Stimulated activated CD8-positive, alpha-beta memory T cell treated with anti-CD3 and anti-CD28 coated beads, Interleukin-12 subunit alpha, Interleukin-12 subunit beta, amount 100 ng/mL, for 4 hours (primary cell): ENCODE measurements at regions not wholly inside any gene's neighbourhood (a gene's known extent, or its start where the extent isn't known, plus 50 kb on each side); places are given as distances from the start of the nearest gene placed in this dataset.
"Not testable (repeated sequence)": the region's sequence is repeated elsewhere in the genome, so short reads cannot be mapped to it uniquely, and the experiment has no call there.

ENCODE experiments used
- DNase-seq: peaks from one replicate; pipeline ENCODE4 v3.0.0-alpha.2; 2020; ENCODE audit warnings: low read depth

DNA sequence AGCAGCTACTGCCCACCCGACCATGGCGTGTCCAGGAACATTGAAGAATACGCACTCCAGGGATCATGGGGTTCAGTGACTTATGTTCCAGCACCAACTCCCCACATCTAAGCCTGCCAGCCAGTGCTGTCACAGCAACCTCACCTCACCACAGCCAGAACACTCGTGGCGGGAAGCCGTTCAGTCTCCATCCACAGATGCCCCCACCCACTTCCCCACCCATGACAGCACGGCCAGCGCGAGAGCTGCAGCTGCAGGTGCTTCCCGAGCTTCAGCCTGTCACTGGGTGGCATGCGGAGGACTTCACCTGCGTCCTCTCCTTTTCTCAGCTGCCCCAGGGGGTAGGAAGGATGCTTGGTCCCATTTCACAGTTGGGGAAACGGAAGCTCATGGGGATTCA lies 50.3 kb downstream of the RBFOX3 start:
- DNase-seq = no peak

DNA sequence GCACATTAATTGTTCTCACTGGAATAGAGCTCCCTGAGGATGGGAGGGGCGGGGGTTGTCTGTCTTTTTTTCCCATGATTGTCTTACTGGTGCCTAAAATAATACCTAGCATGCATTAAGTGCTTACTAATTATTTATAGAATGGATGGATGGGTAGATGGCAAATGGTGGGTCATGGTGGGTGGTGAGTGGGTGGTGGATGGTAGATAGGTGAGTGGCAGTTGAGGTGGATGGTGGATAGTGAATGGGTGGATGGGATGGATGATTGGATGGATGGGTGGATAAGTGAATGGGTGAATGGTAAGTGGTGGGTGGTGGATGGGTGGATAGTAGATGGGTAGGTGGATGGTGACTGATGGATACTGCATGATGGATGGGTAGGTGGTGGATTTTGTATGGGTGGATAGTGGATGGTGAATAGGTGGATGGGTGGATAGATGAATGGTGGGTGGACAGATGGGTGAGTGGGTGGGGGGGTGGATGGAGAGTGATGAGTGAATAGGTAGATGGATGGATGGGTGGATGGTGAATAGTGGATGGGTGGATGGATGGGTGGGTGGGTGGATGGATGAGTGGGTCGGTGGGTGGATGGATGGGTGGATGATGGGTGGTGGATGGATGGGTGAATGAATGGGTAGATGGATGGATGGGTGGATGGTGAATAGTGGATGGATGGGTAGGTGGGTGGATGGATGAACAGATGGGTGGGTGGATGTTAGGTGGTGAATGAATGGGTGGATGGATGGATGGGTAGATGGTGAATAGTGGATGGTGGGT lies 51.6 kb downstream of the RBFOX3 start:
- no peak for DNase-seq

DNA sequence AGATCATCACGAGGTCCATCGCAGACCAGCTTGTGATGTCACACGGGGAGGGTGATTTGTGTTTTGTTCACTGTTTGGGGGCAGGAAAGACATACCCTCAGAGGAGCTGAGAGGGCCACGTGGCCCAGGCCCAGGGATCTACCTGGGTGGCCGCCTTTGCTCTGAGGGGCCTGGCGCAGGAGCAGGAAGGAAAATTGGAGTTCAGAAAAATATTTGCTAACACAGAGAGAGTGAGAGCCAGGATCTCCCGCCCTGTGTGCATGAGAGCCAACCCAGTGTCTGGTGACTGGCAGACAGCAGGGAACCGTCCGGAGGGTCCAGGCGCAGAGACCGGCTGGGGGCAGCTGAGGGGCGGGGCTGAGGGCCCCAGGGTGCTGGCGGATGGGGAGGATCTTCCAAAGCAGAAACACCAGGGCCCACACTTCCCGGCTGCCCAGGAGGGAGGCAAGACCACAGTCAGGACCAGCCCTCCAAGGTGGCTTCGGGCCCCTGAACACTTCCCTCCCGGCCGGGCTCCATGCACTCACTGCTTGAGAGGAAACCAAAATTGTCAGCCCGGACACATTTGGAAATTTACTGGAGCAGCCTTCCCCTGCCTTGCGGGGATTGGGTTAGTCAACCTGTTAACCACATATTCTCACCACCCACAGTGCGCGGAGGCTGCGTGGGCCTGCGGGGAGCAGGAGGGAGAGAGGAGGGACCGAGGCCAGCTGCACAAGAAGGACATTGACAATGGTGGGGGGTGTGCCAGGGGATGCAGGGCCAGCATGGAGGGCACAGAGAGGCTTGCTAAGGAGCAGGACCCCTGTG lies 52.6 kb downstream of the RBFOX3 start:
- no peak for DNase-seq

DNA sequence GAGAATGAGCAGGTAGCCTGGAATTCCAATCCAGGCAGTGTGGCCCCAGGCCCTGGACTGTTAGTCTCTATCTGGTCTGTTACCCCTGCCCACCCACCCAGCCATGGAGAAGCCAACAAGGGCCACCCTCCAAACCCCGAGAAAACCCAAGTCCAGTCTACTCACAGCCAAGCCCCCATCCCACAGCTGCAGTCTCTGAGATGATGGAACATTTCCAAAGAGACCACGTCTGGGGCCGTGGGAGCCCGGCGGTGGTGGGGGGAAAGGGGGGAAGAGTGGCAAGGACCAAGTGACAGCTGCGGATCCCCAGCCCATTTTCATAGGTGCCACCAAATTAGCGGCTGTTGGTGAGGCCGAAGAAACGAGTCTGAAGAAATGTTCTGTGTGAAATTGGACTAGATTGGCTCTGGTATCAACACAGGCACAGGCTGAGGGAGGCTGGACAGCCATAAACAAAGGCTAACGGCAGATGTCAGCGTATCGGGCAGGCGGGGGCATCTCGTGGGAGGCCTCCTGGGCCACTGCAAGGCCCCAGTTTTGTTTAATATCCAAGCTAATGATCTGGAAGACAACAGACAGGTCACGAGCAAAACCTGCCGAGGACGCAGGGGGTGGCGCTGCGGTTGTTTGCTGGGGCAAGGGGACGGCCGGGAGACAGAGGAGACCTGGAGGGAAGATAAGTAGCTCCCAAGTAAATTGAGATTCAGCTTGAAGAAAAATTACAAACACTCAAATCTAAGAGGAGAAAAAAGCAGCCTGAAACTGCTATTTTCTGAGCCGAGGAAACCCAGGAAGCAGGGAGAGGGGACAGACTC lies 53.4 kb downstream of the RBFOX3 start:
- no peak for DNase-seq

DNA sequence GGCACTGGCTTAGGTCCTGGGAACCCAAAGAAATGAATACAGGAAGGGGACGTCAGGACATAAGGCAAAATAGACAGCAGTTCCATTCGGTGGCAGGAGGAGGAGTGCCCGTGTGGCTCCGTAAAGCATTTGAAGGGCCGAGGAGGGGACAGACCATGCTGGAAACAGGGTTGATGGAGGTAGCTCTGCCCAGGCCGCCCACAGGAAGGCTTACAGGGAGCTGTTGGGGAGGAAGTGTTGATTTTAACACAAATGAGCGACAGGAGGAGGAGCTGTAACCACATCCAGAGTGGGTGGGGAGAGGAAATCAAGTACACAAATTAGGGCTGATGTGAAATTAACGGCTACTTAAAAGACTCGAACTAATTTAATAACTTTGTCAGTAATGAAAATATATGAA lies 54.6 kb downstream of the RBFOX3 start:
- DNase-seq = no peak

DNA sequence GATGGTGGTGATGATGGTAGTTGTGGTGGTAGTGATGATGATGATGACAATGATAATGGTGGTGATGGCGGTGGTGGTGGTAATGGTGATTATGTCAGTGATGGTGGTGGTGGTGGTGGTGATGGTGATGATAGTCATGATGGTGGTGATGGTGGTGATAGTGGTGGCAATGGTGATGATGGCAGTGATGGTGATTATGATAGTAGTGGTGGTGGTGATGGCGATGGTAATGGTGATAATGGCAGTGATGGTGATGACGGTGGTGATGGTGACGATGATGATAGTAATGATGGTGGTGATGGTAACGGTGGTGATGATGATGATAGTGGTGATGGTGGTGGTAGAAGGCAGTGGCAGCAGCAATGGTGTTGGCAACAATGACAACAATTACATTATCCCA lies 55.3 kb downstream of the RBFOX3 start:
- no peak for DNase-seq

DNA sequence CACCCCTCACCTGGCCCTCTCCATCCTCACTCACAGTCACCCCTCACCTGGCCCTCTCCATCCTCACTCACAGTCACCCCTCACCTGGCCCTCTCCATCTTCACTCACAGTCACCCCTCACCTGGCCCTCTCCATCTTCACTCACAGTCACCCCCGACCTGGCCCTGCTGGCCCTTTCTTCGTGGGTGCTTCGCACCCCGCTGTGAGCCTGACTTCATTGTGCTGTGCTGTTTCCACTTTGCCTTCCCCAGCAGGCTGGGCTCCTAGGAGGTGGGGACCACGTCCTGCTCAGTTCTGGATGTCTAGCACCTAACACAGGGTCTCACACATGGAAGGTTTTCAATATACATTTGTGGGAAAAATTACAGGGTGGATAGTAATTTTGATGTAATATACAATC lies 56.5 kb downstream of the RBFOX3 start:
- not testable (repeated sequence) for DNase-seq

DNA sequence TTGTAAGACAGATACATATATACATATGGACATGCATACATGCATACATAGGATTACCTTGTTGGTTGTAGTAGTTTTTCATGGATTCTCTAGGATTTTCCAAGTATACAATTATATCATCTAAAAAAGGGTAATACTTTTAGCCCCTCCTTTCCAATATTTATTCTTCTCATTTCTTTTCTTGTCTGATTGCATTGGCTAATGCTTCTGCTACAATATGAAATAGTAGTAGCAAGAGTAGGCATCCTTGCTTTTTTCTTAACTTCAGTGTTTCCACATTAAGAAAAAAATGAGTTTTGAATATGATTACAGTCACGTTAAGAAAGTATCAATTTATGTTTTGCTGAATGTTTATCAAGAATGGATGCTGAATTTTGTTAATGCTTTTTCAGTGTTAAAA lies 58.0 kb downstream of the RBFOX3 start:
- DNase-seq = no peak

DNA sequence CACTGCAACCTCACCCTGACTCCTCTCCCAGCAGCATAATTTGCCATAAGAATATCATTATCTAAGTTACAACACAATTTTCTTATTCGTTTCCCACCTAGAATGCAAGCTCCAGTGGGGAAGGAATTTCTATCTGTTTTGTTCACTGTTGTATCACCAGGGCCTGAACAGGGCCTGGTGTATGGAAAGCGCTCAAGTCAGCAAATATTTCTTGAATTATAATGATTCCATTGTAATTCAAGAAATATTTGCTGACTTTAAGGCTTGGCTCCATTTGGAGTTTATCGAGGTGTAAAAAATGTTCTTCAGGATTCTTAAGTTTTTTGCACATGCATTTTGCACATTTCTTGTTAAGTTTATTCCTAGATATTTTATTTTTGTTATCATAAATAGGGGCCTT lies 58.4 kb downstream of the RBFOX3 start:
- DNase-seq = no peak

DNA sequence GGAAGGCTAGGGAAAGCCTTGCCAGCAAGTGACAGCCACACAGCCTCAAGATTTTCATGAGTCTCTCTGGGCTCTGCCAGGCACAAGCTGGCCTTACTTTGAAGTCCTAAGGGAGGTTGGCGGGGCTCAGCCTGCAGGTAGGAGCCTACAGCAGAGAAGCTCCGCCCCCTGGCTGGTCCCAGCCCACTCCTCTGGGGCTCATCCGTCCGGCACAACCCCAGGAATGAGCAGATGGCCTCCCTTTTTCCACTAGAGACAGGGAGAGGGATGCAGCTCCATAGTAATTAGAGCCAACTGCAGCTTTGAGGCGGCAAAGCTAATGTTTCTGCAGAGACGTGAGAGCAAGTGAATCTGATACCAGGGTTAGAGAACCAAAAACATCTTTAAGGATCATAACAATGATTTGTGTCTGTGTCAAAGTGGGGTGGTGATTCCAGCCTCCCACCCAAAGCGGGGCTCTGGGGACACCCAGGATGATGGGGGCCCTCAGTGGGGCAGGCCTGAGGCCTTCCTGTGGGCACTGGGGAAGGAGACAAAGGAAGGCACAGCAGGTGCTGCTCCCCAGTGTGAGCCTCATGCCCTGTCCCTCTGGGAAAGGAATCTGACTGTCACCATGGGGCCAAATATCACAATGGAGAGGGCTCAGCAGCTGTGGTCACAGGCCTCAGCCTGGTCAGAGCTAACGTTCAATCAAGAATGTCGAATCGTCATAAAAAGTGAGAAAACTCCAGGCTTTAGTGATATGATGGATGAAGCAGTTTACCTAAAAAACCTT lies 61.5 kb downstream of the RBFOX3 start:
- DNase-seq = no peak

DNA sequence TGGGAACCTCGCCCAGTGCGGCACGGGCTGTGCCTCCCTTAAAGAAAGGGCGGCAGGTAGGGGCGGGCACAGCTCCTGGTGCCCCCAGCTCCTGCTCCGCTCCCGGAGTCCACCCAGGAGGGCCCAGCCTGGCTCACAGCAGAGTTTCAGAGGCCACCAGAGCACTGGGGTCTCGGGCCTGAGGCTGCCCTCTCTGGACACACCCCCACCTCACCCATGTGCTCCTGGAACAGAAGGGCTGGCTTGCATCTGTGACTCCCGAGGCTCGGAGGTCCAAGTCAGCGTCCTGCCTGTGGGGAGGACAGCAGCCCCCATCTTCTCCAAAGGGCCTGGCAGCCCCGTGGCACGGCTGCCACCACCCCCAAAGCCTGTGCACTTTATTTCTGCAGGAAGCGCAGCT lies 62.7 kb downstream of the RBFOX3 start:
- DNase-seq = no peak

DNA sequence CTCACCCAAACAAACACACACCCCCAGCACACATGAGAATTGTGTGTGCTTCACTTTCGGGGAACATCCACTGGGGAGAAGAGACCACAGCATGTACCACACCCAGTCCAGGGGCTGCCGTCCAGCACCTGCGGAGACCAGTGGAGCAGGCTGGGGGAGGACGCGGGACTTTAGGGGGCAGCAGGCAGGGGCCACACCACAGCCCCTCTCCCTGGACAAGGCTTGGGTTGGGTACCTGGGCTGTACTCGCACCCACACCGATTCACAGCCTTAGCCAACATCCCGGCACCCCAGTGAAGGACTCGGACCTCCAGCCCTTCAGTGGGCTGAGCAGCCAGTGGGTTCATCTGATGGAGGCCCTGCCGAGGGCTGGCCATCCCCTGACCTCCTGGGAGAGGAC lies 63.3 kb downstream of the RBFOX3 start:
- no peak for DNase-seq

DNA sequence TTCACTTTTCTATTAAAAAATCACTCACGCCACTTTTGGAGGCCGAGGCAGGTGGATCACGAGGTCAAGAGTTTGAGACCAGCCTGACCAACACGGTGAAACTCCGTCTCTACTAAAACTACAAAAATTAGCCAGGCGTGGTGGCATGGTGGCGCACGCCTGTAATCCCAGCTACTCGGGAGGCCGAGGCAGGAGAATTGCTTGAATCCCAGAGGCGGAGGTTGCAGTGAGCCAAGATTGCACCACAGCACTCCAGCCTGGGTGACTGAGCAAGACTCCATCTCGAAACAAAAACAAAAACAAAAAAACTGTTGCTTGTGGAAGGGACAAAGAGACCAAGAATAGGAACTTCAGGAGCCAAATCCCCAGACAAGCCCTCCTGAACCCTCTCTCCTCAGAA lies 63.7 kb downstream of the RBFOX3 start:
- DNase-seq = not testable (repeated sequence)

DNA sequence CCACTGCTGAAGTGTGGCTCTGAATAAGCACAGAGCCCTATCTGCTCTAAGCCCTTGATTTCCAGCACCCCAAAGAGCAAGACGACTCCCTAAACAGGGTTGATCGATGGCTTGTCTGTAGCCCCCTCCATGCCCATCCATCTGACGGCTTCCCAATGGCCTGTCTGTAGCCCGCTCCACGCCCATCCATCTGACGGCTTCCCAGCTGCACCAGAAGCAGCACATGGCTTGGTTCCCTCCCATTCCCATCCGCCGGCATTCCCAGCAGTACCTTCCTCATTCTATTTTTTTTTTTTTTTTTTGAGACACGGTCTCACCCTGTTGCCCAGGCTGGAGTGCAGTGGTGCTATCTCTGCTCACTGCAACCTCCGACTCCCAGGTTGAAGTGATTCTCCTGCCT lies 64.5 kb downstream of the RBFOX3 start:
- DNase-seq = no peak

DNA sequence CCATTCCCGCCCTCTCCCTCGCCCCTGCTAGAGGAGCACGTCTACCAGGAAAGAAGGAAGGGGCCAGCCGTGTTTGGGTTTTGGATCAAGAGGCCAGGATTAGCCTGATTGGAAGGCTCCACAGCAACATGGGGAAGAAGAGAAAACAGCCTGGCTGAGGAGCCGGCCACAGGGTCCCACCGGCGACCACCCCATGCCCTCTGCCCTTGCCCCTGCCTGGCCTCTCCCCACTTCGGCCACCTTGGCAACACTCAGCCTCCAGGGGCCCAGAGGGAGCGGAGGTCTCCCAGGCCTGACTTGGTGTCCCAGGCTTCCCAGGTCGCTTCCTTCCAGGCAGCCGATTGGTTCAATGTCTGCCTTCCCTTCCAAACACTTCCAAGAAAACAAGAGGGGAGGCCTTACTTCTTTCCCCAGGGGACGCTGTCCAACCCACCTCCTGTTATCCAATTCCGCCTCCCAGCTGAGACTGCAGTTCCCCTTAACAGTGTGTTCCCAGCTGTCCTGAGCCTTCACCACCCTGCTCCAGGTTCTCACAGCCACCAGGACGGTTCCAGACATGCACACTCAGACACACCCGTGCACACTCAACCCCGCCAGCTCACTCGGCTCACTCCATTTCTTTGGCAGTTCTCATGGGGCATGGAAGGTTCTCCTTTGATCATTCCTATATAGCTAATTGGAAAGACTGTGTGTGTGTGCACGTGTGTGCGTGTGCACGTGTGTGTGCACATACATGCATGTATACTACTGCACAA lies 65.4 kb downstream of the RBFOX3 start:
- DNase-seq = no peak

DNA sequence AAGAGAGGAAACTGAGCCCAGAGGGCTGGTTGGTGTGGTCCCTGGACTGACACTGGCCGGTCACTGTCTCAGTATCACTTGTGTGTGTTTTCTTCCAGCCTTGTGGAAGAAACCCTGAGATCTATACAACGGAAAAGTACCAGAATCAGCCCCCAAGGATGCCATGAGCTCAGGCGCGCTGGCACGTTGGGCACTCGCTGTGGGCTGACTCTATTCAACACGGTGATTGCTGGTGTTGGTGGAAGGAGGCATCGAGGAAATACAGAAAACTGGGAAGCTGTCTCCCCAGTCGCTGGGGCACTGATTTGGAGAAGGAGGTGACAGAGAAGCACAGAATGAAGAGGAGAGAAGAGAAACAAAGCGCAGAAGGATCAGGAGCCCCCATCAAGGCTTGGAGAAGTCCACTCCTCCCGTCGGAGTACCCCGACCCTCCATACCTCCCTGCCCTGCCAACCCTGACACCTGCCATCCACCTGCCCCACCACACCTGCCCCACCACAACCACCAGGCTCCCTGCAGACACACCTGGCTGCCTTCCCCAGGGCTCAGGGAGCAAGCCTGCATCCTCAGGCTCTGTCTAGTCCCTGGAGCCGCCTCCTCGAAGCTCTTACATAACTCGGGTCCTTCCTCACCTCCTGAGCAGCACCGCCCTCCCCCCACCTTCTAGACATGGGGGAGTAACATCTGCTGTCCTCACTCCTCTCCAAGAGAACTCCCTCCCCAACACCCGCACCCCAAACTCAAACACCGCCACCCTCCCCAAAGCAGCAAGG lies 66.5 kb downstream of the RBFOX3 start:
- DNase-seq = no peak

DNA sequence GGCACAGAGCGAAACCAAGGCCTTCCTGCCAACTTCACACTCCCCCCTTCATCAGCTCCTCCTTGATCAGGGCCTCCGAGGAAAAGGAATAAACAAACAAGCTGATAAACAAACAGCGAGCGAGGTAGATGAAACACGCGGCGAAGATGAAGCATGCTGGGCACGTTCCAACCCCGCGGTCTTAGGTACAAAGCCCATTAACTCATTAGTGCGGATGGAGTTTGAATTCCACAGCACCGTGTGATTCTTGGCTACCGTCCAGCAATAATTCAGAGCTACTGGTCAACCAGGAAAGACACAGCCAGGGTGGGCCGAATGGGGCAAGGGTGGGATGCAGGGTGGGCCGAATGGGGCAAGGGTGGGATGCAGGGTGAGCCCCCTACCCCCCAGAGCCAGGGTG lies 67.3 kb downstream of the RBFOX3 start:
- DNase-seq = no peak

DNA sequence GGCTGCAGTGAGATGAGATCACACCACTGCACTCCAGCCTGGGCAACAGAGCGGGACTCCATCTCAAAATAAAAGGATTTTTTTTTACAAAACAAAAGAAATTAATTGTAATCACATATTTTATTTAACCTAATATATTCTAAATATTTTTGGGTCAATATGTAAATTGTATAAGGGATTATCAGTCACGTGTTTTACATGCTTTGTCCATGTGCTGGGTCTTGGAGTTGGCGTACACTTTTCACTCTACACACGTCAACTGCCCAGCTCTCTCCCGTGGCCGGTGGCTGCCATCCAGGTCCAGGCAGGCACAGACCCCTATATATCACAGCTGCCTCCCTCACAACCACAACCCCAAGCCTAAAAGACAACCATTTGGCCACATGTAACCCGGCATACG lies 68.1 kb downstream of the RBFOX3 start:
- no peak for DNase-seq

DNA sequence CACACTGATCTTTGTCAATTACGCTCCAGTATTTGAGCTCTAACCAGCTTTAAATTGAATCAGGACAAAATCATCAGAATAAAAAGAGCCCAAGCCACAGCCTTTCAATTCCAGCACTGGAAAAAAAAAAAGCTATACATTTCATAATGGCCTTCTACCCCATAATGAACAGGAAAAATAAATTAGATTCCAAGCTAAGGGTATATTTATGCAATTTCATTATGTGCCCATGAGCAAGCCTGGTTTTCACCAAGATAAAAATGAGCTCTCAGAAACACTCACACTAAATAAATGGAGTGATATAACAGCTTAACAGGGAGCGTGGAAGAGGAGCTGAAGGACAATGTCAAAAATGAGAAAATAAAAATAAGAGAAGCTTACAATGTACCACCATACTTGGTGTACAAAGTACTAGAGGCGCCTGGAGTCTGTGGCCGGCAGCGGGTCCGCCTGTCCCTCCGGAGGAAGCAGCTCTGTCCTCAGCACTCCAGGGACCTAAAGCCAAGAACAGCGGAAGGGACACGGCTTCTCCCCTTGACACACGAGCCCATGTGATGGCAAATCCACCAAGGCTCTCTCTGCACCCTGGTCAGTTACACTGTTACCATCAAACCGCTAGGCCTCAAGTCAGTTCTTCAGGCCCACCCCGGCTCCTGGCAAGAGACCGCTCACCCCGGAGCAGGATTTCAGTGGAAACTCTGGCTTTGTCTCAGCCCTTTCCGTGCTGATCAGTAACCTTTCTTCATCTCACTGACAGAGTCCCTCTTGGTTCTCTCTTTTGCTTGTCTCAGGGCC lies 69.6 kb downstream of the RBFOX3 start:
- no peak for DNase-seq
